ENCODE measurements at regions not wholly inside any gene's neighbourhood (a gene's known extent, or its start where the extent isn't known, plus 50 kb on each side); places are given as distances from the start of the nearest gene placed in this dataset.

- H3K36me3 Mint-ChIP-seq (ENCODE audit: unreplicated experiment), result no peaks in the 10 kb centered on the region
- DNase-seq (ENCODE audit: extremely low spot score, unreplicated experiment), result no peak
These were observed 132.1 kb upstream of the STEAP1 start for GRCh38 chr7:90022213-90022612.

DNA sequence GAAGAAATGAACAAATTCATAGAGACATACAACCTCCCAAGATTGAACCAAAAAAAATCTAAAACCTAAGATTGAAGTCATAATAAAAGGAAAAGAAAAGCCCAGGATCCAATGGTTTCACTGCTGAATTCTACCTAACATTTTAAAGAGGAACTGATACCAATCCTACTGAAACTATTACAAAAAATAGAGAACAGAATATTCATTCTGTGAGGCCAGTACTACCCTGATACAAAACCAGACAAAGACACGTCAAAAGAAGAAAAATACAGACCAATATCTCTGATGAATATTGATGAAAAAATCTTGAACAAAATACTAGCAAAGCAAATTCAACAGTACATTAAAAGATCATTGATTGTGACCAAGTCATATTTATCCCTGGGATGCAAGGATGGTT is 128.5 kb upstream of the STEAP1 start:
- Mint-ChIP-seq H3K36me3 (ENCODE audit: unreplicated experiment) (no peaks in the 10 kb centered on the region), H3K4me3 (ENCODE audit: unreplicated experiment) (no peak overlapping the region), H3K27me3 (ENCODE audit: unreplicated experiment) (peaks cover 1% of the 10 kb centered on the region), H3K27ac (ENCODE audit: unreplicated experiment) (no peak overlapping the region), H3K9me3 (ENCODE audit: unreplicated experiment) (no peaks in the 10 kb centered on the region), H3K4me1 (ENCODE audit: unreplicated experiment) (no peaks in the 10 kb centered on the region)
- TF ChIP-seq, protein P1, sequence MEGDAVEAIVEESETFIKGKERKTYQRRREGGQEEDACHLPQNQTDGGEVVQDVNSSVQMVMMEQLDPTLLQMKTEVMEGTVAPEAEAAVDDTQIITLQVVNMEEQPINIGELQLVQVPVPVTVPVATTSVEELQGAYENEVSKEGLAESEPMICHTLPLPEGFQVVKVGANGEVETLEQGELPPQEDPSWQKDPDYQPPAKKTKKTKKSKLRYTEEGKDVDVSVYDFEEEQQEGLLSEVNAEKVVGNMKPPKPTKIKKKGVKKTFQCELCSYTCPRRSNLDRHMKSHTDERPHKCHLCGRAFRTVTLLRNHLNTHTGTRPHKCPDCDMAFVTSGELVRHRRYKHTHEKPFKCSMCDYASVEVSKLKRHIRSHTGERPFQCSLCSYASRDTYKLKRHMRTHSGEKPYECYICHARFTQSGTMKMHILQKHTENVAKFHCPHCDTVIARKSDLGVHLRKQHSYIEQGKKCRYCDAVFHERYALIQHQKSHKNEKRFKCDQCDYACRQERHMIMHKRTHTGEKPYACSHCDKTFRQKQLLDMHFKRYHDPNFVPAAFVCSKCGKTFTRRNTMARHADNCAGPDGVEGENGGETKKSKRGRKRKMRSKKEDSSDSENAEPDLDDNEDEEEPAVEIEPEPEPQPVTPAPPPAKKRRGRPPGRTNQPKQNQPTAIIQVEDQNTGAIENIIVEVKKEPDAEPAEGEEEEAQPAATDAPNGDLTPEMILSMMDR (IDR thresholded peaks at IDR 0.05), result no peak
- no peak for DNase-seq (ENCODE audit: extremely low spot score, unreplicated experiment)

More at GRCh38 chr7:90022213-90022612, 132.1 kb upstream of the STEAP1 start:
- H3K27ac Mint-ChIP-seq (ENCODE audit: unreplicated experiment), result no peak overlapping the region
- TF ChIP-seq, protein P1 (IDR thresholded peaks at IDR 0.05), result no peak
- H3K27me3 Mint-ChIP-seq (ENCODE audit: unreplicated experiment), result peaks cover 1% of the 10 kb centered on the region
- no peak overlapping the region for H3K4me3 Mint-ChIP-seq (ENCODE audit: unreplicated experiment)
- no peaks in the 10 kb centered on the region for H3K9me3 Mint-ChIP-seq (ENCODE audit: unreplicated experiment)
- H3K4me1 Mint-ChIP-seq (ENCODE audit: unreplicated experiment), result no peaks in the 10 kb centered on the region

- no peaks in the 10 kb centered on the region for H3K27me3 Mint-ChIP-seq (ENCODE audit: unreplicated experiment)
- H3K9me3 Mint-ChIP-seq (ENCODE audit: unreplicated experiment), result no peaks in the 10 kb centered on the region
- no peak overlapping the region for H3K4me3 Mint-ChIP-seq (ENCODE audit: unreplicated experiment)
- no peak overlapping the region for H3K27ac Mint-ChIP-seq (ENCODE audit: unreplicated experiment)
- TF ChIP-seq, protein P1 (IDR thresholded peaks at IDR 0.05), result no peak
- no peaks in the 10 kb centered on the region for H3K36me3 Mint-ChIP-seq (ENCODE audit: unreplicated experiment)
- DNase-seq (ENCODE audit: extremely low spot score, unreplicated experiment), result no peak
- no peaks in the 10 kb centered on the region for H3K4me1 Mint-ChIP-seq (ENCODE audit: unreplicated experiment)
These were observed 120.4 kb upstream of the STEAP1 start for GRCh38 chr7:90033850-90034249.

GRCh38 chr7:90053094-90053493 is 101.2 kb upstream of the STEAP1 start:
- Mint-ChIP-seq H3K9me3 (ENCODE audit: unreplicated experiment) (no peaks in the 10 kb centered on the region), H3K27ac (ENCODE audit: unreplicated experiment) (no peak overlapping the region), H3K36me3 (ENCODE audit: unreplicated experiment) (no peaks in the 10 kb centered on the region), H3K4me1 (ENCODE audit: unreplicated experiment) (no peaks in the 10 kb centered on the region), H3K4me3 (ENCODE audit: unreplicated experiment) (no peak overlapping the region), H3K27me3 (ENCODE audit: unreplicated experiment) (peaks cover 6% of the 10 kb centered on the region)
- TF ChIP-seq, protein P1 (IDR thresholded peaks at IDR 0.05), result no peak
- no peak for DNase-seq (ENCODE audit: extremely low spot score, unreplicated experiment)

DNA sequence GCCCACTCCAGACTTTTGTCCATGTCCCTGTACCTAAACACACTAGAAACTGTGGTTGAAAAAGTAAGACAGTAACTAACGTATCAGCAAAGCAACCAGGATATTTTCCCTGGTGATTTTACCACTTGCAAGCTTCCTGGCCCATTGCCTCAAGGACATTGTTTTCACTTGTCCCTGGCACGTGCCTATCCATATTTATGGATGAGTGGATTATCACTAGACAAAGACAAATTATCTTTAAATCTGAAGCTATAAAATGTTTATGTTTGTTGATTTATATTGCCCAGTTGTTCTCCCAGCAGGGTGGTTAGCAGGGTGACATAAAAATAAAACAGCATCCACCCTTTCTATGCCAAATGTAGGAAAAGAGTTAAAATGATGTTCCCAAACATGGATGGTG is 93.2 kb upstream of the STEAP1 start:
- Mint-ChIP-seq H3K4me3 (ENCODE audit: unreplicated experiment) (no peak overlapping the region), H3K36me3 (ENCODE audit: unreplicated experiment) (no peaks in the 10 kb centered on the region), H3K9me3 (ENCODE audit: unreplicated experiment) (no peaks in the 10 kb centered on the region), H3K4me1 (ENCODE audit: unreplicated experiment) (no peaks in the 10 kb centered on the region), H3K27ac (ENCODE audit: unreplicated experiment) (no peak overlapping the region), H3K27me3 (ENCODE audit: unreplicated experiment) (peaks cover under 1% of the 10 kb centered on the region)
- TF ChIP-seq, protein P1 (IDR thresholded peaks at IDR 0.05), result no peak
- no peak for DNase-seq (ENCODE audit: extremely low spot score, unreplicated experiment)

Data from osteocyte (in vitro differentiated cells).